Rectal smooth muscle tissue (tissue), 1 donor: ENCODE measurements at regions not wholly inside any gene's neighbourhood (a gene's known extent, or its start where the extent isn't known, plus 50 kb on each side); places are given as distances from the start of the nearest gene placed in this dataset.

Source experiments
- H3K27ac ChIP-seq: one replicate; pipeline ENCODE4 v1.7.0; 2013; ENCODE audit warnings: low read depth, low read length, inconsistent platforms
- H3K27me3 ChIP-seq: one replicate; pipeline ENCODE4 v1.7.0; 2013; ENCODE audit warnings: low read length; ENCODE audit not compliant: control insufficient read depth, insufficient read depth
- H3K36me3 ChIP-seq: one replicate; pipeline ENCODE4 v1.7.0; 2013; ENCODE audit warnings: low read length; ENCODE audit not compliant: control insufficient read depth, insufficient read depth
- H3K4me1 ChIP-seq: one replicate; pipeline ENCODE4 v1.7.0; 2013; ENCODE audit warnings: low read length; ENCODE audit not compliant: control insufficient read depth, insufficient read depth
- H3K4me3 ChIP-seq: one replicate; pipeline ENCODE4 v1.7.0; 2013; ENCODE audit warnings: low read length
- H3K9ac ChIP-seq: one replicate; pipeline ENCODE4 v1.7.0; 2013; ENCODE audit warnings: low read length

DNA sequence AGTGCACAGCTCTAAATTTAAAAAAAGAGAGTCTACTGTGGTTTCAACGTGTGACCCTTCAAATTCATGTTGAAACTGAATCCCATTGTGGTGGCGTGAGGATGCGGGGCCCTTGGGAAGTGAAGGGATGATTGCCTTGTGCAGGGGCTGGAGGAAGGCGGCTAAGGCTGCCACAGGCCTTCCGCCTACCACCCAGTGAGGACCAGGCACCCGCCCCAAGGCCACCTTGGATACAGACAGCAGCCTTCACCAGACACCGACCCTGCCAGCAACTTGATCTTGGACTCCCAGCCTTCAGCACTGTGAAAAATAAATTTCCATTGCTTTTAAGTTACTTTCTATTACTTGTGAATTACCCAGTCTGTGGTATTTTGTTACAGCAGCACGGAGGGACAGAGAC lies 103.4 kb upstream of the TMEM18 start:
- no peaks in the 10 kb centered on the region for H3K4me1 ChIP-seq
- H3K27ac ChIP-seq = no peak overlapping the region
- no peaks in the 10 kb centered on the region for H3K27me3 ChIP-seq
- no peak overlapping the region for H3K4me3 ChIP-seq
- H3K36me3 ChIP-seq = no peaks in the 10 kb centered on the region
- H3K9ac ChIP-seq = no peak overlapping the region

DNA sequence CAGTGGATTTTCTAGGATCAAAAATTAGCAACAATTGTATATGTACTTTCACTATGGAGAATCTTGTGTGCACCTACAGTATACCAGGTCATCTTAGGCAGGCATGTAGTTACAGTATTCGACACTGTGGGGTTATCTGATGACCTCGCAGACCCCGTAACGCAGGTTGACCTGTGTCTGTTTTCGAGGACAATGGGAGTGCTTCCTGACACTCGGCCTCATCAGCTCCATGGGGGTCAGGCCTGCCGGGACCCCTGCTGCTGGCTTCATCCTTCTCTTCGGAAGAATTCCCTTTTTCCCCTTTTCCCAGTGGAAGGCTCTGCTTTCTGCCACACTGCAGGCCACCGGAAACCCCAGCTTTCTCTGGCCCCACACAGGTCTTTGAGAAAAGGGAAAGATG lies 102.8 kb upstream of the TMEM18 start:
- Histone ChIP-seq H3K36me3 (no peaks in the 10 kb centered on the region), H3K27ac (no peak overlapping the region), H3K27me3 (no peaks in the 10 kb centered on the region), H3K4me1 (no peaks in the 10 kb centered on the region), H3K9ac (no peak overlapping the region), H3K4me3 (no peak overlapping the region)

GRCh38 chr2:778731-779350 lies 101.6 kb upstream of the TMEM18 start:
- Histone ChIP-seq H3K36me3 (no peaks in the 10 kb centered on the region), H3K9ac (no peak overlapping the region), H3K27ac (no peak overlapping the region), H3K27me3 (no peaks in the 10 kb centered on the region), H3K4me1 (no peaks in the 10 kb centered on the region), H3K4me3 (no peak overlapping the region)

DNA sequence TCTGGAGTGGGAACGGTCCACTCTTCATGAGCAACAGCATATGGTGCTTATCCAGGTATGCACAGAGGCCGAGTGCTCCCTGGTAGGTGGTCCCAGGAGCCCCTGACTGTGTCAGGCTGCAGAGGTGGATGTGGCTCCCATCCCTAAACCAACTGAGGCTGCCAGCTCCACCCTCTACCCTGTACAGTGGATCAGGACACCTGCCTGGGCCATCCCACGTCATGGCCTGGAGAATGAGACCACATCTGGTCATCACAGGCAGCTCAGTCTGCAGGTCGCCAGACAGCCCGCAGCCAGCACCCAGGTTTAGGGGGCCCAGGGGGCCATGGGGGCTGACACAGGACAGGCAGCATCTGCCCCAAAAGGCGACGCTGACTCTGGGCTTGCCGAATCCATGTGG lies 100.3 kb upstream of the TMEM18 start:
- Histone ChIP-seq H3K27me3 (no peaks in the 10 kb centered on the region), H3K4me1 (no peaks in the 10 kb centered on the region), H3K36me3 (no peaks in the 10 kb centered on the region), H3K4me3 (no peak overlapping the region), H3K27ac (no peak overlapping the region), H3K9ac (no peak overlapping the region)

GRCh38 chr2:777051-777450 lies 99.8 kb upstream of the TMEM18 start:
- H3K27ac ChIP-seq = no peak overlapping the region
- H3K9ac ChIP-seq = no peak overlapping the region
- H3K27me3 ChIP-seq = no peaks in the 10 kb centered on the region
- H3K4me3 ChIP-seq = no peak overlapping the region
- H3K36me3 ChIP-seq = no peaks in the 10 kb centered on the region
- no peaks in the 10 kb centered on the region for H3K4me1 ChIP-seq

GRCh38 chr2:776487-776886 lies 99.3 kb upstream of the TMEM18 start:
- H3K4me3 ChIP-seq = no peak overlapping the region
- H3K36me3 ChIP-seq = no peaks in the 10 kb centered on the region

DNA sequence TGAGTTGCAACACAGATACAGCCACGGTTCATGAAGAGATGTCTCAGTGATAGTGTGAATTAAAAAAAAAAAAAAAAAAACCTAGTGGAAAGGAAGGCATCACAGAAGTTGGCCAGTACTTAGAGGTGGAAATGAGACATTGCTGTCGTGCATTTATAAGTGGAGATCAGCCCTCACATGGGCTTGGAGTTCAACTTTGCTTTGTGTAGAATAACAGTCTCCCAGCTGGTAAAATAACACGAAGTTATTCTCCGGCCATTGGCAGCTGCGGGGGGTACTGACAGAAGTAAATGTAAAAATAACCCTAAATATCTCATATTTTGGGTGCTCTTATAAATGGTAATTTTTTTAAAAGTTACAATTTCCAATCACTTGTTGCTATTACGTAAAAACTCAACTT lies 98.8 kb upstream of the TMEM18 start:
- Histone ChIP-seq H3K4me3 (no peak overlapping the region), H3K4me1 (no peaks in the 10 kb centered on the region), H3K27me3 (no peaks in the 10 kb centered on the region), H3K36me3 (no peaks in the 10 kb centered on the region), H3K9ac (no peak overlapping the region), H3K27ac (no peak overlapping the region)

More at GRCh38 chr2:776487-776886, 99.3 kb upstream of the TMEM18 start:
- H3K9ac ChIP-seq = no peak overlapping the region
- H3K27me3 ChIP-seq = no peaks in the 10 kb centered on the region
- H3K27ac ChIP-seq = no peak overlapping the region
- no peaks in the 10 kb centered on the region for H3K4me1 ChIP-seq

DNA sequence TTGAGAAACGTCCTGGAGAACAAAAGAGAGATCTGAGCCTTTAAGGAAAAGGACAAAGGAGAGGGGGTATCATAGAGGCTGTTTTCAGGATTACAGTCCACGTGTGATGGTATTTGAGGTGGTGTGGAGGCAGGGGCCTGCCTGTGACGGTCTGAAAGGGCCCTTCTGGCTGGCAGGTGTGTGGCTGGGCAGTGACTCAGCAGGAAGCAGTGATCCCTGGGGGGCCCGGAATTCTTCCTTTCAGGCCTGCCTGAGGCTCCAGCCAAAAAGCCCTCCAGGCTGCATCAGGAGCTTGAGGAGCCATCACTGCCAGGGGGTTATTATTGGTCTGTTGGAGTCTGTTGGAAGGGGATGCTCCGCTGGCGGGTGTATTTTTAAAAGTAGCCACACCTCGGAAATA lies 97.2 kb upstream of the TMEM18 start:
- Histone ChIP-seq H3K9ac (no peak overlapping the region), H3K4me3 (no peak overlapping the region), H3K4me1 (no peaks in the 10 kb centered on the region), H3K27ac (no peak overlapping the region), H3K27me3 (no peaks in the 10 kb centered on the region), H3K36me3 (no peaks in the 10 kb centered on the region)

GRCh38 chr2:773256-774160 lies 96.3 kb upstream of the TMEM18 start:
- no peaks in the 10 kb centered on the region for H3K36me3 ChIP-seq
- H3K27ac ChIP-seq = no peak overlapping the region
- no peaks in the 10 kb centered on the region for H3K4me1 ChIP-seq
- no peak overlapping the region for H3K9ac ChIP-seq
- no peaks in the 10 kb centered on the region for H3K27me3 ChIP-seq
- no peak overlapping the region for H3K4me3 ChIP-seq

GRCh38 chr2:771538-771937 lies 94.3 kb upstream of the TMEM18 start:
- Histone ChIP-seq H3K4me3 (no peak overlapping the region), H3K27ac (no peak overlapping the region), H3K9ac (no peak overlapping the region), H3K4me1 (no peaks in the 10 kb centered on the region), H3K27me3 (no peaks in the 10 kb centered on the region), H3K36me3 (no peaks in the 10 kb centered on the region)

- Histone ChIP-seq H3K4me1 (no peaks in the 10 kb centered on the region), H3K27me3 (no peaks in the 10 kb centered on the region), H3K27ac (no peak overlapping the region), H3K9ac (no peak overlapping the region), H3K4me3 (no peak overlapping the region), H3K36me3 (no peaks in the 10 kb centered on the region)
These were observed 93.6 kb upstream of the TMEM18 start for GRCh38 chr2:770776-771175.

DNA sequence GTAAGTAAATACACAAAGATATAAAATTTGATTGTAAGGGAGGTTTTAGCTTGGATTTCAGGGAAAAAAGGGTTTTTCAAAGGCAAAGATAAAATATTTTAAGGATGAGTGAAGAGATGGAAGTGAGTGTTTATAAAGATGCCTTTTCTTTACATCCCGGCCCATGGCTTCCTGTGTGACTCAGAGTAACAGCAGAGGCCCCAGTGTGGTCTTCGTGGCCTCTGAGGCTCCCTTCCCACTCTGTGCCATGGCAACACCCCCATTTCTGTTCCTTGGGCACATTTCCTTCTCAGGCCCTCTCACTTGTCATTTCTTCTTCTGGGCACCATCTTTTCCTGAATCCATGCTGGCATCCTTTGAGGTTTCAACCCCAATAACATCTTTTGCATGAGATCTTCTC lies 92.6 kb upstream of the TMEM18 start:
- no peaks in the 10 kb centered on the region for H3K4me1 ChIP-seq
- H3K9ac ChIP-seq = no peak overlapping the region
- H3K4me3 ChIP-seq = no peak overlapping the region
- H3K36me3 ChIP-seq = no peaks in the 10 kb centered on the region
- no peaks in the 10 kb centered on the region for H3K27me3 ChIP-seq
- no peak overlapping the region for H3K27ac ChIP-seq

GRCh38 chr2:768451-768850 lies 91.2 kb upstream of the TMEM18 start:
- Histone ChIP-seq H3K9ac (no peak overlapping the region), H3K4me1 (no peaks in the 10 kb centered on the region), H3K36me3 (no peaks in the 10 kb centered on the region), H3K27ac (no peak overlapping the region), H3K27me3 (no peaks in the 10 kb centered on the region), H3K4me3 (no peak overlapping the region)
